Endothelial cell of umbilical vein (primary cell): ENCODE measurements at regions not wholly inside any gene's neighbourhood (a gene's known extent, or its start where the extent isn't known, plus 50 kb on each side); places are given as distances from the start of the nearest gene placed in this dataset.

Experiments used
- CTCF ChIP-seq, 2 donors: IDR thresholded peaks; 1 replicate in 1 of 2; 2 replicates in 1 of 2; pipeline ENCODE4 v1.5.1; 2011; ENCODE audit warnings: low read length in 2 of 2, mild to moderate bottlenecking in 2 of 2, moderate library complexity in 2 of 2, control low read depth in 1 of 2, inconsistent platforms in 1 of 2, low read depth in 1 of 2; ENCODE audit not compliant: insufficient read depth in 1 of 2; ENCODE audit errors: extremely low read depth in 1 of 2
- FOS ChIP-seq: IDR thresholded peaks from 2 replicates; pipeline ENCODE4 v1.6.1; 2011; ENCODE audit warnings: mild to moderate bottlenecking, low read length, moderate library complexity, borderline replicate concordance; ENCODE audit not compliant: insufficient read depth
- POLR2A ChIP-seq: IDR thresholded peaks from 2 replicates; pipeline ENCODE4 v1.6.1; 2012; ENCODE audit warnings: low read depth, mild to moderate bottlenecking, control low read depth, low read length

GRCh38 chr2:146986161-146986560 lies 858.7 kb upstream of the ACVR2A start:
- TF ChIP-seq CTCF (IDR thresholded peaks at IDR 0.05; ENCODE audit: extremely low read depth in 1 of 2, insufficient read depth in 1 of 2, low read depth in 1 of 2, low read length in 2 of 2) (no peak), POLR2A (no peak), FOS (no peak)
